ENCODE measurements at regions not wholly inside any gene's neighbourhood (a gene's known extent, or its start where the extent isn't known, plus 50 kb on each side); places are given as distances from the start of the nearest gene placed in this dataset.

DNA sequence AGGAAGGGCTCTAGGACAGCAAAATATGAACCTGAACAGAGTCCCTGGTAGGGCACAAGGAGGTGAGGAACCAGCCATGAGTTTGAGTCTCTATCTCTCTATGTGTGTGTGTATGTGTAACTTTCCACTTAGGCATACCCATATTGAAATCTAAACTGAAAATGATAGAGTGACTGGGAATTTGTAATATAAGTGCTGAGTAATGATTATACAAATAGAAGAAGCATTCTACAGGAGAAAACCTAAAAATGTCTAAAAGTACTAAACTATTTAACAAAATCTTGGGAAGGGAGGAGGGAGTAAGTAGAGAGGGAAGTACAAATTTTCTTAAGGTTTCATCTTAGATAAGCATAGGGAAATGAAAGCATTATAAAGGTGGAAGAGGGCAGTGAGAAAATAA, 97.1 kb upstream of the ZC3H12C start:
- TF ChIP-seq, protein P1, sequence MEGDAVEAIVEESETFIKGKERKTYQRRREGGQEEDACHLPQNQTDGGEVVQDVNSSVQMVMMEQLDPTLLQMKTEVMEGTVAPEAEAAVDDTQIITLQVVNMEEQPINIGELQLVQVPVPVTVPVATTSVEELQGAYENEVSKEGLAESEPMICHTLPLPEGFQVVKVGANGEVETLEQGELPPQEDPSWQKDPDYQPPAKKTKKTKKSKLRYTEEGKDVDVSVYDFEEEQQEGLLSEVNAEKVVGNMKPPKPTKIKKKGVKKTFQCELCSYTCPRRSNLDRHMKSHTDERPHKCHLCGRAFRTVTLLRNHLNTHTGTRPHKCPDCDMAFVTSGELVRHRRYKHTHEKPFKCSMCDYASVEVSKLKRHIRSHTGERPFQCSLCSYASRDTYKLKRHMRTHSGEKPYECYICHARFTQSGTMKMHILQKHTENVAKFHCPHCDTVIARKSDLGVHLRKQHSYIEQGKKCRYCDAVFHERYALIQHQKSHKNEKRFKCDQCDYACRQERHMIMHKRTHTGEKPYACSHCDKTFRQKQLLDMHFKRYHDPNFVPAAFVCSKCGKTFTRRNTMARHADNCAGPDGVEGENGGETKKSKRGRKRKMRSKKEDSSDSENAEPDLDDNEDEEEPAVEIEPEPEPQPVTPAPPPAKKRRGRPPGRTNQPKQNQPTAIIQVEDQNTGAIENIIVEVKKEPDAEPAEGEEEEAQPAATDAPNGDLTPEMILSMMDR (IDR thresholded peaks at IDR 0.05; ENCODE audit: low read length, missing control alignments), result no peak
- DNase-seq (ENCODE audit: low read depth), result no peak
- no peak overlapping the region for H3K4me3 ChIP-seq (replicated peaks; ENCODE audit: low read depth, low read length)

DNA sequence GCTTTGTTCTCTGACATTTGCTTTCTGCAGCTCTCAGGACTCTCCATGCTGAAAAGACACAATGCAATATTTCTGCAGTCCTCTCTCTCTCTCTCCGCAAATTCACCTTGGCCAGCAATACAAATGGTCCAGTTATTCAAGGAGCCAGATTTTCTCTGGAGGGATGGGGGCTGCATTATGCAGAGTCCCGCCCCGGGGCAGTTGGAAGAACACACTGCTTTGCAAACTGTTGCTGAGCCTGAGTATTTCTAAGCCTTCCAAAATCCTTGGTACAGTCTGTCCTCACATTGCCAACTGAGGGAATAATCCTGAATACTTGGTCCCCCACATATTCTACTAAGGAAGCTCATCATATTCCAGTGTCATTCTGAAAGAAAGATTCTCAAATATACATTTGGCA, 94.3 kb upstream of the ZC3H12C start:
- H3K4me3 ChIP-seq (replicated peaks; ENCODE audit: low read depth, low read length), result no peak overlapping the region
- no peak for DNase-seq (ENCODE audit: low read depth)
- TF ChIP-seq, protein P1 (IDR thresholded peaks at IDR 0.05; ENCODE audit: low read length, missing control alignments), result no peak

DNA sequence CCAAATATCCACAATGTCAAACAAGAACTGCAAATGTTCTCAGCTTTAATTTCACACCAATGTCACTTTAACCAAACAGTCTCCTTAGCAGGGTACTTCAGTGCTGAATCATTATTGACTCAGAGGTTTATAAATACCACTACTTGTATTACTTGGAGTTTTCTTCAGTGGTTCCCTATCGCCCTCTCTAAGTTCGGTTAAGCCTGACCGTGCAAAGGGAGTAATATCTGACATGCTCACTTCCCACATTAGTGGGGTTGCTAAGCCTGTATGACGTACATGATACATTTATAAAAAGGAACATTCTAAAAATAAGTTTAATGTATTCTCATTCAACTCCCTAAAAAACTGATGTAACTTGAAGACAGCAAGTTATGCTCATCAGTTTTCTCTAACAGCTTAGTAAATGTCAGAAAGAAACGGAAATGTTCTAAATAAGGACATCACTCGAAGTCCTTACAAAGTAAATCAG, 93.1 kb upstream of the ZC3H12C start:
- no peak overlapping the region for H3K4me3 ChIP-seq (replicated peaks; ENCODE audit: low read depth, low read length)
- TF ChIP-seq, protein P1 (IDR thresholded peaks at IDR 0.05; ENCODE audit: low read length, missing control alignments), result no peak
- DNase-seq (ENCODE audit: low read depth), result peak; percentile 91

DNA sequence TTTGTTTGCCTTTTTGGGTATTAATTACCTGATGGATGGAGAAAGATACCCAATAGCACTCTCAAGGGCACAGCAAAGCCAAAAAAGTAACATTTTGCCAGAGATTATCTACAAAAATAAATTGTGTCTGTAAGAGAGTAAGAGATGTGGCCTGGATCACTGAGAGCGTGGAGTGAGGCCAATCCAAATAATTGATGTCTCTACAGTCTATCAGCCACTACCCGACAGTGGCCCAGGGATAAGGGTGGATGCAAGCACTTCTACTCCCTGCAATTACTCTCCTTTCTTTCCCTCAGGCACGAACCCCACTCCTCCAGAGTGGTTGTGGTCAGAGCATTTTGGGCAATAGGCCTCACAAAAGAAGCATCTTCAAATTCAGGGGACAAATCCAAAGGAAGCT, 92.3 kb upstream of the ZC3H12C start:
- no peak for DNase-seq (ENCODE audit: low read depth)
- no peak overlapping the region for H3K4me3 ChIP-seq (replicated peaks; ENCODE audit: low read depth, low read length)
- TF ChIP-seq, protein P1 (IDR thresholded peaks at IDR 0.05; ENCODE audit: low read length, missing control alignments), result no peak

DNA sequence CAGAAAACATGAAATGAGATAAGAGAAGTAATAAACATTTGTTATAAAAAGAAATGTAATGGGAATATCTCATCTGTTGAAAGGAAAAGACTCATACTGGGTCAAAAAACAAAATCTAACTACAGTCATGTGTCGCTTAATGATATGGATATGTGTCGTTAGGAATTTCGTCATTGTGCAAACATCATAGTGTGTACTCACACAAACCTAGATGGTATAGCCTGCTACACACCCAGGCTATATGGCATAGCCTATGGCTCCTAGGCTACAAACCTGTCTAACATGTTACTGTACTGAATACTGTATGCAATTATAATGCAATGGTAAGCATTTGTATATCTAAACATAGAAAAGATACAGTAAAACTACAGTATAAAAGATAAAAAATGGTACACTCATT, 89.8 kb upstream of the ZC3H12C start:
- no peak overlapping the region for H3K4me3 ChIP-seq (replicated peaks; ENCODE audit: low read depth, low read length)
- no peak for DNase-seq (ENCODE audit: low read depth)
- TF ChIP-seq, protein P1 (IDR thresholded peaks at IDR 0.05; ENCODE audit: low read length, missing control alignments), result no peak

DNA sequence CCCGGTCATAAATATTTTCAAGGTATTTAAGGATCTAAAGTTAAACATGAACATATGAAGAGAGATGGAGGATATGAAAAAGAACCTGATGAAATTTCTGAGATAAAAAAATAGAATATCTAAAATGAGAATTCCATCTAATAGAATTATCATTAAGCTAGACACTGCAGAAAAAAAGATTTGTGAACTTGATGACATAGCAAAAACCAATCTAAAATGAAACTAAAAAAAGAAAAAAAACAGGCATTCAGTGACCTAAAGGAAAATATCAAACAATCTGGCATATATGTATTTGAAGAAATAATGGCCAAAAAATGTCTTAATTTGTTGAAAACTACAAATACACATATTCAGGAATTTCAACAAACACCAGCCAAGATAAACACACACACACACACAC, 81.6 kb upstream of the ZC3H12C start:
- no peak overlapping the region for H3K4me3 ChIP-seq (replicated peaks; ENCODE audit: low read depth, low read length)
- TF ChIP-seq, protein P1 (IDR thresholded peaks at IDR 0.05; ENCODE audit: low read length, missing control alignments), result no peak

DNA sequence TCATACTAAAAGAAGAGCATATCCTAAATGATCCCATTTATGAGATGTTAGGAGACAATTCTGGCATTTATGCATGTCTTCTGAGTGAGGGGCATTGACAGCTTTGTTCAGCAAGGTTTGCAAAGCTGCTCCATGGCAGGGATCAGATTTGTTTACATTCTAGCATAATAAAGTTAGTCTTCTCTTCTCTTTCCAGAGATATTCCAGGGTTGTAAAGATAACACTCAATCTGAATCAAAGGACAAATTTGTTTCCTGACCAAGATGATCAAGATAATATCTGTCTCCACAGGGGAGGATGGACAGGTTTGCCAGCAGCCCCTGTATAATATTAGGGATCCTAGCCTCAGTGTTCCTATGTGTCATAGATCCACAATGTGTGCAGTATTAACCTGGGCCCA, 77.5 kb upstream of the ZC3H12C start:
- H3K4me3 ChIP-seq (replicated peaks; ENCODE audit: low read depth, low read length), result no peak overlapping the region

More for the DNA sequence above, 81.6 kb upstream of the ZC3H12C start:
- DNase-seq (ENCODE audit: low read depth), result no peak

More for the DNA sequence above, 77.5 kb upstream of the ZC3H12C start:
- TF ChIP-seq, protein P1 (IDR thresholded peaks at IDR 0.05; ENCODE audit: low read length, missing control alignments), result no peak
- DNase-seq (ENCODE audit: low read depth), result no peak
